Naive B cell (primary cell): ENCODE measurements at regions not wholly inside any gene's neighbourhood (a gene's known extent, or its start where the extent isn't known, plus 50 kb on each side); places are given as distances from the start of the nearest gene placed in this dataset.
A peak's percentile ranks its signal among the peaks of the same experiment; 100 is the strongest.

ENCODE experiments used
- ATAC-seq, 2 donors: fragments of 150-1000 bp; cut with Tn5 transposase; 2 replicates each; pipeline ENCODE4 v1.10.0; 2021; ENCODE audit warnings: low read depth in 2 of 2, mild to moderate bottlenecking in 2 of 2, moderate library complexity in 2 of 2
- DNase-seq: peaks from one replicate; pipeline ENCODE4 v3.0.0; 2022
- H3K27ac Mint-ChIP-seq, 6 donors: one replicate each; pipeline ENCODE4 v1.8.0; 2020 to 2022; ENCODE audit warnings: mild to moderate bottlenecking in 6 of 6, mixed read lengths in 6 of 6, moderate library complexity in 5 of 6, inconsistent platforms in 2 of 6
- H3K27me3 Mint-ChIP-seq, 3 donors: one replicate each; pipeline ENCODE4 v1.8.0; 2021 to 2022; ENCODE audit warnings: mixed read lengths in 3 of 3, mild to moderate bottlenecking in 1 of 3
- H3K36me3 Mint-ChIP-seq, 2 donors: one replicate each; pipeline ENCODE4 v1.8.0; 2020 to 2022; ENCODE audit warnings: mixed read lengths in 2 of 2, inconsistent platforms in 1 of 2, mild to moderate bottlenecking in 1 of 2
- H3K4me1 Mint-ChIP-seq, 3 donors: one replicate each; pipeline ENCODE4 v1.8.0; 2020 to 2022; ENCODE audit warnings: mixed read lengths in 3 of 3, inconsistent platforms in 1 of 3, mild to moderate bottlenecking in 1 of 3, moderate library complexity in 1 of 3
- H3K4me3 Mint-ChIP-seq, 8 donors: one replicate each; pipeline ENCODE4 v1.8.0; 2020 to 2022; ENCODE audit warnings: mild to moderate bottlenecking in 8 of 8, mixed read lengths in 8 of 8, moderate library complexity in 8 of 8, inconsistent platforms in 2 of 8
- H3K9me3 Mint-ChIP-seq, 7 donors: one replicate each; pipeline ENCODE4 v1.8.0; 2020 to 2022; ENCODE audit warnings: mixed read lengths in 7 of 7, mild to moderate bottlenecking in 5 of 7, inconsistent platforms in 2 of 7, moderate library complexity in 1 of 7

DNA sequence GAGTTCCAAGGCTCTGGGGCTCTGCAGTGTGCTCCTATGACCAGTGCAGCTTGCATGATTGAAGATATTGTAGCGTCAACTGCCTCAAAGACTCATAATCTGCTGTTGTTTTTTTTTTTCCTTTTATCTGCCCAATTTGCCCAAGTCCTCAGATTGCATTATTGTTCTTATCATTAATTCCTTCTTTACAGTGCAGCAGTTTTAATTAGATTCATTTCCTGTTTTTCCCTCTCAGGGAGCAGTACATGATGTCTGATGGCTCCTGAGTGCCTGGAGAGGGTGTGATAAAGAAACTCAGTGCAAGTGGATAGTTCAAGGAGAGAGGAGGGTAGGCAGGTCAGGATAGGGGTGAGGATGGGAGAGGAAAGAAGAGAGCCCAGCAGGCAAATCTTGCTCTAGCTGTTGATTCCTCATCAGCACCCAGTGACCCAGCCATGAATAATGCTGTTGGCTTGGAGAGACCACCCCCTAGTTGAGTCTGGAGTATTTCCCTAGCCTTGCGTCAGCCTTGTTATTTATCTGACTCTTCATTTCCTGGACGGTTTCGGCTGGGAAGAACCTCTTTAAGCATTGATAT, 219.6 kb upstream of the SESN3 start:
- H3K27ac Mint-ChIP-seq: no peak overlapping the region
- DNase-seq (no peak), ATAC-seq (no peak)
- H3K36me3 Mint-ChIP-seq: peaks cover 0 to 6% of the 10 kb centered on the region in 2 donors
- H3K4me1 Mint-ChIP-seq: peaks cover 0 to 7% (median 0%) of the 10 kb centered on the region in 3 donors
- no peak overlapping the region for H3K4me3 Mint-ChIP-seq
- peaks cover 0 to 7% (median 0%) of the 10 kb centered on the region in 7 donors for H3K9me3 Mint-ChIP-seq
- H3K27me3 Mint-ChIP-seq: peaks cover 0 to 18% (median 8%) of the 10 kb centered on the region in 3 donors

DNA sequence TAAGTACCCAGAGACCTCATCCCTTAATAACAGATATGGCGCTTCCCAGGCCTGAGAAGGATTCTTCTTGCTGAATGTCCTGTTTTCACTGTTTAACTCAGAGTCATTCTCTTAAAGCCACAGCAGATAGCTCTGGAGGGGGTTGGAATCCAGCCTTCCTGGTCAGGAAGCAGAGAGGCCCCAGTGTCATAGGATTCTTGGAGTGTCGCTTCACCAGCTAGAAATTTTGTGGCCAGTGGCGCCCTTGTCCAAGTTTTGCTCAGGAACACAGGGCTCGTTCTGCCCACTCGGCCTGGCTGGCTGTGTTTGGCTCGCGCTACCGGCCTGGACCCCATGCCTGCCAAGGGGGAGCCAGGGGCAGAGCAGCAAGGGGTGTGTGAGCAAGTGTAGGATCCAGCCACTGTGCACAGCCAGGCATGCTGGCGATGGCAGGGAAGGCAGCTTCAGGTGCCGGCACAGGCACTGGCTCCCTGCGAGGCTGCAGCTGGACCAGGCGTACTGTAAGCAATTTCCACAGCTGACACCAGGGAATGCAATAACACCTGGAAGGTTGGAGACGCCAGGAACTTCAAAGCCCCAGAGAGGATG, 214.8 kb upstream of the SESN3 start:
- no peak for ATAC-seq
- no peak overlapping the region for H3K27ac Mint-ChIP-seq

GRCh38 chr11:95444309-95445241, 213.6 kb upstream of the SESN3 start:
- DNase-seq (no peak), ATAC-seq (no peak)
- Mint-ChIP-seq H3K27ac (peak overlapping the region in 1 of 6 donors; percentile 38), H3K36me3 (peaks cover 0 to 2% of the 10 kb centered on the region in 2 donors), H3K4me3 (no peak overlapping the region), H3K9me3 (peaks cover 2 to 9% (median 4%) of the 10 kb centered on the region in 7 donors), H3K27me3 (peaks cover 0 to 14% (median 6%) of the 10 kb centered on the region in 3 donors), H3K4me1 (peaks cover 0 to 3% (median 0%) of the 10 kb centered on the region in 3 donors)

More for the DNA sequence above, 214.8 kb upstream of the SESN3 start:
- H3K4me3 Mint-ChIP-seq: no peak overlapping the region
- H3K36me3 Mint-ChIP-seq: peaks cover 0 to 6% of the 10 kb centered on the region in 2 donors
- H3K27me3 Mint-ChIP-seq: peaks cover 0 to 18% (median 8%) of the 10 kb centered on the region in 3 donors
- no peak for DNase-seq
- H3K9me3 Mint-ChIP-seq: peaks cover 2 to 9% (median 5%) of the 10 kb centered on the region in 7 donors
- peaks cover 0 to 3% (median 0%) of the 10 kb centered on the region in 3 donors for H3K4me1 Mint-ChIP-seq

DNA sequence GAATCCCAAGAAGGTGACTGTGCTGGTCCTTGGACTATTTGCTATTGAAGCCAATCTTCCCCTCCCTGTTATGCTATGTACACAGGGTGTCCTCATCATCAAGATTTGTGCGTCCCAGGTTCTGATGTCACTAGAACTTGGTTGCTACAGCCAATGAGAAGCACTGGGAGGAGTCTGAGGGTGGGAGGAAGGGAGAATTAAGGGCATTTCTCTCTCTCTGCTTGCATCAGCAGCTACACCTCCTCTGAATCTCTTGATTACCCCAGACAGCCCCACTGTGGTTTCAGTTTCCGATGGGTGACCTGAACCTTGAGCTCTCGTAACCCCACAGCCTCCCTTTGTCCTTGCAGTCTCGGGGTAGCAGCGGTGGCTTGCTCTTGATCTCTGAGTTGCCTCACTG, 212.4 kb upstream of the SESN3 start:
- peak; percentile 13 to 74 for ATAC-seq
- H3K27ac Mint-ChIP-seq: peak overlapping the region in 1 of 6 donors; percentile 36

DNA sequence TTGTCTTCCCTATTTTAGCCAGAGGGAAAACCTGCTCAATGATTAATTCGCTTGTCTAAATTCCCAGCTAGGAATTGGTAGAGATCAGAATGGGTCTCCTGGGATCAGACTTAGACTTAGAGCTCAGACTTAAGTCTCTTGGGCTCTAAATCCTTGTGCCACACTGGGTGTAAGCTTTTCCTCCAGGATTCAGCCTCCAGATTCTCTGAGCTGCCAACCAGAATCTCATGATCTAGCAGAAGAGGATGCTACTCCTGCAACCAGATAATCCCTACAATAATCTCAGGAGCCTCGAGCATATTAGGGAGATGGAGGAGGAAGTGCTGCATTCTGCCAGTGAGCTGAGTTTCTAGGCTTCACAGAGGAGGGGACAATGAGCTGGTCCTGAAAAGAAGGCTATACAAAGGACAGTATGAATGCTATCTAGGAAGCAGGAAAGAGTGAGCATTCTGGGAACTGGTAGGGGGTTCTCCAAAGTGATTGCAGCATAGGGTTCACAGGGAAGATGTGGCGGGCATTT, 211.6 kb upstream of the SESN3 start:
- H3K4me1 Mint-ChIP-seq: peaks cover 0 to 3% (median 0%) of the 10 kb centered on the region in 3 donors
- H3K27me3 Mint-ChIP-seq: peaks cover 0 to under 1% (median 0%) of the 10 kb centered on the region in 3 donors
- DNase-seq (no peak), ATAC-seq (no peak)
- no peak overlapping the region for H3K4me3 Mint-ChIP-seq
- H3K27ac Mint-ChIP-seq: no peak overlapping the region
- H3K9me3 Mint-ChIP-seq: peaks cover 0 to 9% (median 4%) of the 10 kb centered on the region in 7 donors
- no peaks in the 10 kb centered on the region for H3K36me3 Mint-ChIP-seq

More for the DNA sequence above, 212.4 kb upstream of the SESN3 start:
- Mint-ChIP-seq H3K36me3 (no peaks in the 10 kb centered on the region), H3K27me3 (peaks cover 0 to 7% (median 0%) of the 10 kb centered on the region in 3 donors), H3K9me3 (peaks cover 0 to 9% (median 4%) of the 10 kb centered on the region in 7 donors), H3K4me1 (peaks cover 0 to 3% (median 0%) of the 10 kb centered on the region in 3 donors), H3K4me3 (peak overlapping the region in 1 of 8 donors; percentile 0)
- DNase-seq: no peak

DNA sequence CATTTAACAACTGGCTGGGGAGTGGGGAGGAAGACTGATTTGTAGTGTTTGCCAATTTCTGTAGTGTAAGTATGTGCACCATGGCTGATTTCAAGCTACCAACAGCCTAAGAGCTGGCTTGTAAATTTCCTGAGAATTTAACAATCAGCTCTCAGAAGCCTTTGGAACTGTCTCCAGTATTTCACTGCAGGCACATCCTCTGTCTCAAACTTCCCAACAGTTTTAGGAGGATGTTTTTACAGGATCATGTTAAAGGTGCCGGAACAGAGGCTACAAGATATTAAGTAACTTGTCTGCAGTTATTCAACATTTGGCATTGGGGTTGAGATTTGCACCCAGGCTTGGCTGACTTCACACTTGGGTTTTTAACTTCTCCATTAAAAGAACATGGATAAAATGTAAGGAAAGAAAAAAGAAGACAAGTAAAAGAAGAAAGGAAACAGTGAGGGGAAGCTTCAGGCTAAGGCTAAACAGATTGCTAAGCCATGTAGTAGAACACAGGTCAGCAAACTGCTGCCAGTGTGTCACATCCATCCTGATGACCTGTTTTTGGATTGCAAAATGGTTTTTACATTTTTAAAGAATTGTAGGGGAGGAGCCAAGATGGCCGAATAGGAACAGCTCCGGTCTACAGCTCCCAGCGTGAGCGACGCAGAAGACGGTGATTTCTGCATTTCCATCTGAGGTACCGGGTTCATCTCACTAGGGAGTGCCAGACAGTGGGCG, 204.8 kb upstream of the SESN3 start:
- peaks cover 0 to 1% (median 0%) of the 10 kb centered on the region in 7 donors for H3K9me3 Mint-ChIP-seq
- no peaks in the 10 kb centered on the region for H3K36me3 Mint-ChIP-seq
- H3K27ac Mint-ChIP-seq: no peak overlapping the region
- DNase-seq (no peak), ATAC-seq (no peak)
- peaks cover 13 to 17% (median 15%) of the 10 kb centered on the region in 3 donors for H3K27me3 Mint-ChIP-seq
- H3K4me1 Mint-ChIP-seq: no peaks in the 10 kb centered on the region
- no peak overlapping the region for H3K4me3 Mint-ChIP-seq

- H3K4me1 Mint-ChIP-seq: no peaks in the 10 kb centered on the region
- H3K27ac Mint-ChIP-seq: no peak overlapping the region
- ATAC-seq (no peak), DNase-seq (no peak)
- no peaks in the 10 kb centered on the region for H3K36me3 Mint-ChIP-seq
- H3K4me3 Mint-ChIP-seq: no peak overlapping the region
- peaks cover 13 to 17% (median 15%) of the 10 kb centered on the region in 3 donors for H3K27me3 Mint-ChIP-seq
- peaks cover 0 to 1% (median 0%) of the 10 kb centered on the region in 7 donors for H3K9me3 Mint-ChIP-seq
Measured at GRCh38 chr11:95435192-95435591, 204.2 kb upstream of the SESN3 start.

GRCh38 chr11:95434489-95435057, 203.6 kb upstream of the SESN3 start:
- no peak for DNase-seq
- H3K4me3 Mint-ChIP-seq: no peak overlapping the region
- H3K27ac Mint-ChIP-seq: no peak overlapping the region
- H3K4me1 Mint-ChIP-seq: no peaks in the 10 kb centered on the region
- H3K27me3 Mint-ChIP-seq: peaks cover 13 to 17% (median 15%) of the 10 kb centered on the region in 3 donors
- peaks cover 0 to 1% (median 0%) of the 10 kb centered on the region in 7 donors for H3K9me3 Mint-ChIP-seq
- no peaks in the 10 kb centered on the region for H3K36me3 Mint-ChIP-seq
- ATAC-seq: no peak

DNA sequence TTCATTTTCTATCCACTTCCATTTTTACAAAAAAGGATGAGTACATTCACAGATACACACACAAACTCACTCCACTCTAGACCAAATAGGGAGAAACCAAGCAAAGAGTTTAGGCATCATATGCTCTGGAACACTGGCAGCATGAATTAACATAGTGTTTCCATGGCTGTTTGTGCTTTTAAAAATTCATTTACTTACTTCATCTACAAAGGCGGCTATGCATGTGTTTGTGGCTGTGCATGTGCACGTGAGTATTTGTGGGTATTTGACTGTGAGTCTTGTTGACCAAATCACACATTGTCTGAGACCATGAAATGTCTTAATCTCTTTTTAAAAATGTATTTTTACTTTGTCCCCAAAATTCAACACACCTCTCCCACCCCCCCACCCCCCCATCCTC, 203.0 kb upstream of the SESN3 start:
- H3K27ac Mint-ChIP-seq: no peak overlapping the region
- ATAC-seq (no peak), DNase-seq (no peak)
- no peak overlapping the region for H3K4me3 Mint-ChIP-seq
- H3K9me3 Mint-ChIP-seq: peaks cover 0 to 1% (median 0%) of the 10 kb centered on the region in 7 donors
- H3K27me3 Mint-ChIP-seq: peaks cover 13 to 17% (median 15%) of the 10 kb centered on the region in 3 donors
- no peaks in the 10 kb centered on the region for H3K36me3 Mint-ChIP-seq
- H3K4me1 Mint-ChIP-seq: no peaks in the 10 kb centered on the region

DNA sequence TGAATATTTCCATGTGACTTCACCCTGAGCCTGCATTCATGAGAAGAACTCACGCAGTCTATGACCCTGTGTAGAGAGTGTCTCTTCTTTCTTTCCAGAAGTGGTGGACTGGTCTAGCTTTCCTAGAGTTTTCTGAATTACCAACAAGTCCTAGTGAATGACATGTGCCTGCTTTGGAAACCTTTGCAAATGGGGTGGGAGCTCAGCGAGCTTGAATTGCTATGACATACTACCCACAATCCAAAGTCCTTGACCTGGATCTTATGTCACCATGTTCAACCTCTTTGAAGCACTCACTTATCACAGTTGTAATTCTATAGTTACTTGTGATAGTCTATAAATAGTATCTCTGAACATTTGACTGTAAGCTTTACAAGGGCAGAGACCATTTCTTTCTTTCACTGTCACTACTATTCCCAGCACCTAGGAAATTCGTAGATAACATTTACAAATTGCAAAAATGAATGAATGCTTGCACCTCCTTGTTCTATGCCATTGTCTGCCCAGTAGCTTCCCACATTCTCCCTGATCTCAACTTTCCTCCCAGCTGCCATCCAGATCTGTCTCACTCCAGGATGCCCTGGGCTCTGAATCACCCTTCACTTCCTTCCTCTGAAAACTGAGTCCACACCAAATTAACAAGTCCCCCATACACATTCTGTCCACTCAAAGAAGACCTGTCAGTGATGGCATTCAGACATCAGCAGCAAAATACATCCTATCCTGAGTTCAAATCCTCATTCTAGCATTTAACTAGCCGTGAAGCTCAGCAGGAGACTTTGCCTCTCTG, 201.9 kb upstream of the SESN3 start:
- no peaks in the 10 kb centered on the region for H3K4me1 Mint-ChIP-seq
- H3K4me3 Mint-ChIP-seq: no peak overlapping the region
- H3K36me3 Mint-ChIP-seq: no peaks in the 10 kb centered on the region
- H3K27ac Mint-ChIP-seq: no peak overlapping the region
- DNase-seq (no peak), ATAC-seq (no peak)
- peaks cover 0 to 1% (median 0%) of the 10 kb centered on the region in 7 donors for H3K9me3 Mint-ChIP-seq
- H3K27me3 Mint-ChIP-seq: peaks cover 13 to 17% (median 15%) of the 10 kb centered on the region in 3 donors

- DNase-seq (no peak), ATAC-seq (no peak)
- Mint-ChIP-seq H3K9me3 (no peaks in the 10 kb centered on the region), H3K27me3 (peaks cover 10 to 20% (median 18%) of the 10 kb centered on the region in 3 donors), H3K4me3 (no peak overlapping the region), H3K27ac (no peak overlapping the region), H3K4me1 (no peaks in the 10 kb centered on the region), H3K36me3 (peaks cover 0 to 5% of the 10 kb centered on the region in 2 donors)
Measured at GRCh38 chr11:95429376-95429907, 198.4 kb upstream of the SESN3 start.
